ENCODE measurements at regions not wholly inside any gene's neighbourhood (a gene's known extent, or its start where the extent isn't known, plus 50 kb on each side); places are given as distances from the start of the nearest gene placed in this dataset.
A peak's percentile ranks its signal among the peaks of the same experiment; 100 is the strongest.

DNA sequence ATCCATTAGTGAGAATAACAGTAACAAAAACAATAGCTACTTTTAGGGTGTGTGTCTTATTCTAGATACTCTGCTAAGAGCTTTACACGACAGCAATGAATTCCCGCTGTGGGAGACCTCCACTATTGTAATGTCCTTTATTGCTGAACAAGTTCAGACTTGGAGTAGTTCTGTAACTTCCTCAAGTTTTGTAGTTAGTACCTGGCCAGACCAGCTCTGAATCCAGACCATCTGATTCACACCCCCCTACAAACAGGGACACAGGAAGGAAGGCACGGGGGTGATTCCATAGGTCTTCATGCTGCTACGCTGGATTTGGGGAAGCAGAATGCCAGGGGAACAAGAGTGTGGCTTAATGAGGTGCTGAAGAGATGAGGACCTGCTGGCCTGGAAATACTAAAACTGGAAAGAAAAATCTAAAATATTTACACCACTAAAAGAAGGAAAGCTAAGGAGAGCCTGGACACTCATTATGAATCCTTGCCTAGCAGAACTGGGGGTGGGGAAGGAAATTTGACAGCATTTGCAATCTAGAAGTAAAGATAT is 194.6 kb upstream of the TMEM72 start:
- H3K4me3 ChIP-seq, result no peak overlapping the region
- TF ChIP-seq Cebpa-rat (IDR thresholded peaks at IDR 0.05), result no peak
- no peaks in the 10 kb centered on the region for H3K36me3 ChIP-seq
- H3K9me3 ChIP-seq, result no peaks in the 10 kb centered on the region
- no peaks in the 10 kb centered on the region for H3K27me3 ChIP-seq
- no peak overlapping the region for H3K9ac ChIP-seq
- peaks cover 20% of the 10 kb centered on the region for H3K4me1 ChIP-seq
- no peak overlapping the region for H3K27ac ChIP-seq
- no peaks in the 10 kb centered on the region for H4K20me1 ChIP-seq
- H3K4me2 ChIP-seq, result no peak overlapping the region

DNA sequence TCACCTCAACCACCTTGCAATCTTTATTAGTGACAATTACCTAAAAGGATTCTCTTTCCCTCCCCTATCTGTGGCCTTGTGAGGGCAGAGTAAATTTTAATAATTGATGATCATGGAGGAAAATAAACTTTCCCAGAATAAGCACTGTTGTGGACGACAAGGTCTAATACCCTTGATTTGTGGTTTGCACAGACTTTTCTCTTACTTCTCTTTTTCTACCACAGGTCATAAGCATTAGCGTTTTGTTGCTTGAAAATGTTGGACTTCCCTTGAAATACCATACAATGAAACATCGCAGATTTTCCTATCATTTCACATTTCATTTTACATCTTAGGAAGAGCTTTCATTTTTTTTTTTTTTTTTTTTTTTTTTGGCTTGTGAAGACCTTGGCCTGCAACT is 188.1 kb upstream of the TMEM72 start:
- Histone ChIP-seq H3K27ac (no peak overlapping the region), H3K9ac (no peak overlapping the region), H3K36me3 (no peaks in the 10 kb centered on the region), H3K27me3 (no peaks in the 10 kb centered on the region), H3K4me1 (peaks cover 51% of the 10 kb centered on the region), H4K20me1 (no peaks in the 10 kb centered on the region), H3K4me2 (peak overlapping the region; percentile 71), H3K9me3 (peaks cover 3% of the 10 kb centered on the region; the same call in 1 of the 2 replicates), H3K4me3 (no peak overlapping the region)
- TF ChIP-seq Cebpa-rat (IDR thresholded peaks at IDR 0.05), result no peak

DNA sequence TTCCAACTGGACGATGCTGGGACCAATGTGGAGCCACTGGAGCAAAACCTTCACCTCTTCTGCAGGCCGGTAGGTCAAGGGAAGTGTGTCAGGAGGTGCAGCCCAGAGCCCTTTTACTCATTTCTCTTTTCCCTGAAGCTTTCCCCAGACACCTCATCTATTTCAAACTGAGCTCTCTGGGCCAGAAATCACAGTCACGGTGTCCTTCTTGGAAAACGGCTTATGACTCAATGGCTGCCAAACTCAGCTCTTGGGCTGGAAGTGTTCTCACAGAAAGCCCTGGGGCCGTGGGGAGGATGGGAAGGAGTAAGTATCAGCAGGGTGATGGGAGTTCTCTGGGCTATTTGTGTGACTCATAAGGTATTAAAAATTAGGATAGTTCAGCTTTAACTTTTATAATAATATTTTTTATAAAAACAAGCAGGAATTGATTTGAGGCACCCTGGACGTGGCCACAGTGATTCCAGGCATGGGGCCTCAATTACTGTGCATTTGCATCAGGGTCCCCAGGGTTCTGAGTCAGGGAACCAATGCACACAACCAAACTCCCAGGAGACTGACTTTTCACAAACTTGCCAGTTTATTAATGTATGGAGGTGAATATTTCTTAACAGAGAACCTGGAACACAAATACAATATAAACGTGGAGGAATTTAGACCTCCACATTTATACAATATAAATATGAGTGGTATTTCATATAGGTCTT is 187.4 kb upstream of the TMEM72 start:
- H3K36me3 ChIP-seq, result no peaks in the 10 kb centered on the region
- no peak overlapping the region for H3K9ac ChIP-seq
- no peak for TF ChIP-seq Cebpa-rat (IDR thresholded peaks at IDR 0.05)
- H3K9me3 ChIP-seq, result peaks cover 5% of the 10 kb centered on the region; the same call in 1 of the 2 replicates
- peak overlapping the region; percentile 19; the same call in 1 of the 2 replicates for H3K4me3 ChIP-seq
- H3K27me3 ChIP-seq, result no peaks in the 10 kb centered on the region
- no peak overlapping the region; the same call in 1 of the 2 replicates for H3K27ac ChIP-seq
- H3K4me2 ChIP-seq, result peak overlapping the region; percentile 71
- peaks cover 51% of the 10 kb centered on the region for H3K4me1 ChIP-seq
- no peaks in the 10 kb centered on the region for H4K20me1 ChIP-seq

DNA sequence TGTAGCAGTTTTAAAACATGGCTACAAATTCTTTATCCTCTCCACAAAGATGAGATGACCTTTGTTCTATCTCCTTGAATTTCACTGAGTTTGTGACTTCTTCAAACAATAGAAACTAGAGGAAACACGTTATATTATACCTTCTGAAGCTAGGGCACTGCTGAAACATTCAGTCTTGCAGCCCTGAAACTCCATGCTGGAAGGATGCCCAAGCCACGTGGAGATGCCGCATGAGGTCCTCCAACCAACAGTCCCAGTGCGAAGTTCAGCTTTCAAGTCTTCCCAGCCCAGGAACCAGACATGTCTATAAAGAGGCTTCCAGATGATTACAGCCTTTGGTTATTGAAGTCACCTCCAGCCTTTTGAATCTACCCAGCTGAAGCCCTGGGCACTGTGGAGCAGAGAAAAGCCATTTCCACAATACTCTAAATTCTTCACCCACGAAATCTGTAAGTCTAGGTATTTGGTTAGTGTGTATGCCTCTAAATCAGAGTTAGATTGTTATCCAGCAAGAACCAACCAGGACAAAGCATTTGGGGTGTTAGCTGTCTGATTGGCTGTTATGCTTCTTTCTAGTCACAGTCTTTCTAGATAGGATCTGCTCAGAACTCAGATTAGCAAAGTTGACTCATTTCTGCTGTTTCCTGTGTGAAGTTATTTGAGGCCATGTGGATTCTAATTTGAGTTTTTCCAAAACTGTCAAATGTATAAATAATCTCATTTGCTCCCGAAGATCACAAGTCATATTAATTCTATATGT is 186.5 kb upstream of the TMEM72 start:
- Histone ChIP-seq H3K9ac (0 out of 2 replicates have a peak overlapping the region, but pooled peaks have one; percentile 2), H3K27ac (peak overlapping the region; percentile 71)

DNA sequence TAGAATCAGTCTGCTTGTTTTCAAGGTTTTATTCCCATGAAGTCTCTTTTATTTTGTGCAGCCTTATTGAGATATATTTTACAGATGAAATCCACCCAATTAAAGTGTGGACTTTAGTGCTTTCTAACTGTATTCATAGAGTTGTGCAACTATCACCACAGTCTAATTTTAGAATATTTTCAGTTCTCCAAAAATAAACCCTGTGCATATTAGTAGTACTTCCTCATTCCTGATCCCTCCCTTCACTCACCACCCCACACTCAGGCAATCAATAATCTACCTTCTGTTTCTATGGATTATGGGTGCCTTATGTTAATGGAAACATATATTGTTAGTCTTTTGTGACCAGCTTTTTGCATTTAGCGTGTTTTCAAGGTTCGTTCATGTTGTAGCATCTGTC is 185.7 kb upstream of the TMEM72 start:
- peak; percentile 91; the same call in 1 of the 2 replicates for TF ChIP-seq Cebpa-rat (IDR thresholded peaks at IDR 0.05)
- H3K9ac ChIP-seq, result no peak overlapping the region
- H3K4me2 ChIP-seq, result peak overlapping the region; percentile 71
- peaks cover 12% of the 10 kb centered on the region; the same call in 1 of the 2 replicates for H3K9me3 ChIP-seq
- H3K4me1 ChIP-seq, result peaks cover 48% of the 10 kb centered on the region
- no peaks in the 10 kb centered on the region for H4K20me1 ChIP-seq
- H3K27me3 ChIP-seq, result no peaks in the 10 kb centered on the region
- peak overlapping the region; percentile 29; the same call in 1 of the 2 replicates for H3K4me3 ChIP-seq
- H3K27ac ChIP-seq, result peak overlapping the region; percentile 71
- H3K36me3 ChIP-seq, result no peaks in the 10 kb centered on the region

More for the DNA sequence above, 186.5 kb upstream of the TMEM72 start:
- H3K4me1 ChIP-seq, result peaks cover 51% of the 10 kb centered on the region
- H3K4me2 ChIP-seq, result peak overlapping the region; percentile 71
- peaks cover 8% of the 10 kb centered on the region; the same call in 1 of the 2 replicates for H3K9me3 ChIP-seq
- H4K20me1 ChIP-seq, result no peaks in the 10 kb centered on the region
- H3K4me3 ChIP-seq, result peak overlapping the region; percentile 29; the same call in 1 of the 2 replicates
- no peaks in the 10 kb centered on the region for H3K36me3 ChIP-seq
- TF ChIP-seq Cebpa-rat (IDR thresholded peaks at IDR 0.05), result no peak
- no peaks in the 10 kb centered on the region for H3K27me3 ChIP-seq

DNA sequence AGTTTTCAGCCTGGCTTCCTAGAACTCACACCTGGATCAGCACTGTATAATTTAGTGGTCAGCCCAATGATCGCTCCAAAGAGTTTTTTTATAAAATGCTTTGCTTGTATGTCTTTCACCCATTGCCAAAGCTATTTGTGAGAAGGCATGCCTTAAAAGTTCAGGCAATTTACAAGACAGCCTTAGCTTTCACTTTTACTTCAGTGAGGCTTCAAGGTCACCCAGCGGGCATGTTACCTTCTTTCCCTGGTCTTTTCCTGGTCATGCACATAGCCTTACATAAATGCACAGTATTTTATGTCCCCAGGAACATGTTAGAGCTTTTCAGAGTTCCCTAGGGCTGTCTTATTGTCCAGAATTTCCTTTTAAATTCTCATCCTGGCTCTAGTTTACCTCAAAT is 179.9 kb upstream of the TMEM72 start:
- Histone ChIP-seq H3K4me2 (no peak overlapping the region), H3K9ac (no peak overlapping the region), H3K27ac (no peak overlapping the region), H4K20me1 (no peaks in the 10 kb centered on the region), H3K36me3 (no peaks in the 10 kb centered on the region), H3K4me3 (no peak overlapping the region), H3K9me3 (peaks cover 24% of the 10 kb centered on the region), H3K4me1 (no peaks in the 10 kb centered on the region), H3K27me3 (no peaks in the 10 kb centered on the region)
- no peak for TF ChIP-seq Cebpa-rat (IDR thresholded peaks at IDR 0.05)

DNA sequence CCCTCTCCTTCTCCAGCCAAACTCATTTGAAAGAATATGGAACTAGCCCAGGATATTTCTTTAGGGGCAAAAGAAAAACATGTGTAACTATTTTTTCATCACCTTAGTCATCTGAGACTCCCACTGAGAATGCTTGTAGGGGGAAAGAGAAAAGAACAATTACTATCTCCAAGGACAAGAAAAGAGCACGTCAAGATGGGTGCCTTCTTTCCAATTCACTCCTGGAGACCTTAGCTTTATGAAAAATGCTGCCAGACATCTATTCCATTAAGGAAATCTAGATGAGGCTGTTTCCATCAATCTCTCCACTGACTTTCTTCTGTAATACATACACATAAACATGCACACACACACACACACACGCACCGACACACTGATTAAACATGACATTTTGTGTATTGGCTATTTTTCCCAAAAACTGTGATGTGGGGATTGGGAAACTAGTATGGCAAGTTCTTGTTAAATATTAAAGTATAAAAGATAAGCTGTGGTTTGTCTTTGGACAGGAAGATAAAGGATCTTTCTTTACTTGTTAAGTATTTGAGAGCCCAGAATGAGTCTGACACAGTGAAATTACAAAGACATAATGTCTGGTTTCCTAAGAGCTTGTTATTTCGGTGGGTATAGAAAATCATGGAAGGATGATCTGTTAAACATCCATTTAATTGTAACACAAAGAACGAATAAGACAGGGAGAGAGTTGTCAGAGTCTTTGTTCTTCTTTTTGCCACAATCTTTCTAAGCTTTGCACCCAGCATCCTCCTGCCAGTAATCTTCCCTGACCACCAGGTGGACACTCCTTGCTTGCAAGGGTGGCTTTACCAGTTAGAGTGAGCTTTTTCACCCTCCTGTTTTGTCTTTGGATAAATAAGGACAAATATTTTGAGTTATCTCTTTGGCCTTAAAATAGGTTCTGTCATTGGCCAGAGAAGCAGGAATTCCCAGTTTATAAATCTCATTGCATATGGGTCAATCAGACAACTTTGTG is 177.3 kb upstream of the TMEM72 start:
- H4K20me1 ChIP-seq, result no peaks in the 10 kb centered on the region
- H3K9me3 ChIP-seq, result peaks cover 18% of the 10 kb centered on the region
- H3K27me3 ChIP-seq, result no peaks in the 10 kb centered on the region
- H3K27ac ChIP-seq, result no peak overlapping the region
- H3K9ac ChIP-seq, result no peak overlapping the region
- no peaks in the 10 kb centered on the region for H3K36me3 ChIP-seq
- H3K4me2 ChIP-seq, result no peak overlapping the region
- H3K4me1 ChIP-seq, result no peaks in the 10 kb centered on the region
- H3K4me3 ChIP-seq, result no peak overlapping the region
- no peak for TF ChIP-seq Cebpa-rat (IDR thresholded peaks at IDR 0.05)

DNA sequence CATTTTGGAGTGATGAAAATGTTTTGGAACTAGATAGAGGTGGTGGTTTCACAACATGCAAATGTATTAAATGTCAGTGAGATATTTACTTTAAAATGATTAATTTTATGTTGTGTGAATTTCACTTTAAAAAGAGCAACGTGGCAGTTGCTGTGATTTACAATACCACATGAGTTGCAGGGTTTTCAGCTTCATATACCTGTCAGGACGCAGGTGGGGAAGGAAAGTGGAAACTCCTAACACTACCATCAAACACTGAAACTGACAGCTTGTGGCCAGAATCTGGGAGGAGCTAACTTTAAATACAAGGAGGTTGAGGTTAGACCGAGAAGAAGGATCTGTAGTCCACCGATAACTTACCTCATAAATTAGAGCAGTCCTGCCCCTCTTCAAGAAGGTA is 168.9 kb upstream of the TMEM72 start:
- no peak overlapping the region for H3K27ac ChIP-seq
- peaks cover 14% of the 10 kb centered on the region for H3K4me1 ChIP-seq

DNA sequence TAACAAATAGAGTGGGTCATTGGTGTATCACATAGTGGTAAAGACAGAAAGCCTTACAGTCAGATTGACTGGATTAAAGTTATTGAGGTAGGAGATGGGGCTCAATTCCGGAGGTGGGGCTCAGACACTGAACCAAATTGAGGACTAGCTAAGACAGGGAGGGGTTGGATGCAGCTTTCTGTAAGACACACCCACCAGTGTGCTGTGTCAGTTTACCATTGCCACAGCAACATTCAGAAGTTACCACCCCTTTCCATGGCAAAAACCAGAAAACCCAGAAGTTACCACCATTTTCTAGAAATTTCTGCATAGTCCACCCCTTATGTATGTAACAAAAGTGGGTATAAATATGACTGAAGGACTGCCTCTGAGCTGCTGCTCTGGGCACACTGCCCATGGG is 167.6 kb upstream of the TMEM72 start:
- peaks cover 11% of the 10 kb centered on the region for H3K9me3 ChIP-seq
- peaks cover 19% of the 10 kb centered on the region for H3K4me1 ChIP-seq
- TF ChIP-seq Cebpa-rat (IDR thresholded peaks at IDR 0.05), result no peak
- H3K36me3 ChIP-seq, result no peaks in the 10 kb centered on the region
- H3K27me3 ChIP-seq, result no peaks in the 10 kb centered on the region
- H3K4me3 ChIP-seq, result no peak overlapping the region
- H3K4me2 ChIP-seq, result no peak overlapping the region
- no peak overlapping the region for H3K9ac ChIP-seq
- H4K20me1 ChIP-seq, result no peaks in the 10 kb centered on the region
- no peak overlapping the region for H3K27ac ChIP-seq

More for the DNA sequence above, 168.9 kb upstream of the TMEM72 start:
- no peaks in the 10 kb centered on the region for H3K36me3 ChIP-seq
- no peaks in the 10 kb centered on the region for H3K9me3 ChIP-seq
- H3K4me3 ChIP-seq, result no peak overlapping the region
- TF ChIP-seq Cebpa-rat (IDR thresholded peaks at IDR 0.05), result no peak
- H4K20me1 ChIP-seq, result no peaks in the 10 kb centered on the region
- no peak overlapping the region for H3K9ac ChIP-seq
- no peaks in the 10 kb centered on the region for H3K27me3 ChIP-seq
- H3K4me2 ChIP-seq, result no peak overlapping the region

All from BLaER1 (cell line).